ENCODE measurements at regions not wholly inside any gene's neighbourhood (a gene's known extent, or its start where the extent isn't known, plus 50 kb on each side); places are given as distances from the start of the nearest gene placed in this dataset.

- TF ChIP-seq POLR2A (IDR thresholded peaks at IDR 0.05) = no peak
- TF ChIP-seq, protein P1, sequence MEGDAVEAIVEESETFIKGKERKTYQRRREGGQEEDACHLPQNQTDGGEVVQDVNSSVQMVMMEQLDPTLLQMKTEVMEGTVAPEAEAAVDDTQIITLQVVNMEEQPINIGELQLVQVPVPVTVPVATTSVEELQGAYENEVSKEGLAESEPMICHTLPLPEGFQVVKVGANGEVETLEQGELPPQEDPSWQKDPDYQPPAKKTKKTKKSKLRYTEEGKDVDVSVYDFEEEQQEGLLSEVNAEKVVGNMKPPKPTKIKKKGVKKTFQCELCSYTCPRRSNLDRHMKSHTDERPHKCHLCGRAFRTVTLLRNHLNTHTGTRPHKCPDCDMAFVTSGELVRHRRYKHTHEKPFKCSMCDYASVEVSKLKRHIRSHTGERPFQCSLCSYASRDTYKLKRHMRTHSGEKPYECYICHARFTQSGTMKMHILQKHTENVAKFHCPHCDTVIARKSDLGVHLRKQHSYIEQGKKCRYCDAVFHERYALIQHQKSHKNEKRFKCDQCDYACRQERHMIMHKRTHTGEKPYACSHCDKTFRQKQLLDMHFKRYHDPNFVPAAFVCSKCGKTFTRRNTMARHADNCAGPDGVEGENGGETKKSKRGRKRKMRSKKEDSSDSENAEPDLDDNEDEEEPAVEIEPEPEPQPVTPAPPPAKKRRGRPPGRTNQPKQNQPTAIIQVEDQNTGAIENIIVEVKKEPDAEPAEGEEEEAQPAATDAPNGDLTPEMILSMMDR (IDR thresholded peaks at IDR 0.05) = no peak
Observed at GRCh38 chr3:116980099-116980498, 270.5 kb downstream of the TUSC7 start.

Measured in right lobe of liver (tissue), 4 donors.